ENCODE measurements at regions not wholly inside any gene's neighbourhood (a gene's known extent, or its start where the extent isn't known, plus 50 kb on each side); places are given as distances from the start of the nearest gene placed in this dataset.

DNA sequence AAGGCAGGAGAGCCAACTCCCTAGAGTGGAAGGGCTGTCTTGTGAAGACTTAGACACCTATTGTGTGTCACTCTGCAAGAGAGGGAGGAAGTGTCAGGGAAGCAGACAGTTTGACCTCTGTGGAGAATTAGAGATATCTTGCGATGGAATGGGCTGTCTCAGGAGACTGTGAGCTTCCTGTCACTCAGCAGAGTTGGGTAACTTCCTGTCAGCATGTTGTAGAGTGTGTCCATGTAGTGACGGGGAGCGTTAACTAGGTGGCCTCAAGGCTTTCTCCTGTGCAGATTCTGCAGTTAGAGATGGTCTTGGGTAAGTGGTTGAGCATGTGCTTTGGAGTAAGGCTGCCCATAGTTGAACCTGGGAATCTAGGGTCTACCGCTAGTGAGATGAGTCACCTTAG is 136.5 kb downstream of the KIF4B start:
- Histone ChIP-seq H2BK120ac (ENCODE audit: low read depth, low read length) (no peak overlapping the region), H3K23ac (ENCODE audit: low read depth, low read length) (no peak overlapping the region), H3K9ac (ENCODE audit: low read depth, low read length) (no peak overlapping the region), H2BK15ac (ENCODE audit: low read depth, low read length) (no peak overlapping the region), H4K5ac (ENCODE audit: low read depth, low read length) (no peak overlapping the region), H3K14ac (replicated peaks; ENCODE audit: low read depth, low read length) (no peak overlapping the region), H3K79me1 (ENCODE audit: low read depth in 1 of 2, low read length in 2 of 2) (no peaks in the 10 kb centered on the region), H3K9me3 (ENCODE audit: control insufficient read depth, insufficient read depth, low read length) (no peaks in the 10 kb centered on the region), H3K27ac (ENCODE audit: insufficient read depth, low read length) (no peak overlapping the region), H4K8ac (ENCODE audit: low read depth in 2 of 2, low read length in 2 of 2) (no peak overlapping the region), H3K18ac (ENCODE audit: low read depth, low read length) (no peak overlapping the region), H4K20me1 (ENCODE audit: insufficient read depth, low read length) (no peaks in the 10 kb centered on the region), H3K4me3 (ENCODE audit: insufficient read depth, low read depth, low read length) (no peak overlapping the region), H3K4ac (ENCODE audit: low read depth, low read length) (no peak overlapping the region), H2BK5ac (ENCODE audit: low read depth, low read length, poor library complexity, severe bottlenecking) (no peak overlapping the region), H2AK5ac (ENCODE audit: low read depth, low read length) (no peak overlapping the region), H2BK20ac (ENCODE audit: low read depth, low read length) (no peak overlapping the region), H3K27me3 (ENCODE audit: control insufficient read depth, insufficient read depth, low read length) (no peaks in the 10 kb centered on the region), H3K36me3 (ENCODE audit: control insufficient read depth, insufficient read depth, low read length) (no peaks in the 10 kb centered on the region), H4K91ac (ENCODE audit: insufficient read depth, low read depth, low read length) (no peak overlapping the region), H3K4me1 (ENCODE audit: control insufficient read depth, insufficient read depth, low read length) (no peaks in the 10 kb centered on the region), H3K9me1 (ENCODE audit: insufficient read depth, low read length) (no peaks in the 10 kb centered on the region), H2AFZ (replicated peaks; ENCODE audit: low read length, poor library complexity) (no peak overlapping the region), H3K4me2 (ENCODE audit: low read depth, low read length) (no peak overlapping the region), H3K56ac (ENCODE audit: extremely low read depth, insufficient read depth, low read length) (no peak overlapping the region), H2AK9ac (replicated peaks; ENCODE audit: low read depth, low read length, poor library complexity) (no peak overlapping the region)
- dilution Hi-C loops (cut with HindIII; ENCODE audit: low sequenced_read_pairs, unreplicated experiment) (no loop called here), intact Hi-C loops (cut with micrococcal nuclease) (no loop called here), in situ Hi-C loops (cut with MboI; ENCODE audit: low sequenced_read_pairs) (no loop called here)
- no peak for TF ChIP-seq NFE2L2 (IDR thresholded peaks at IDR 0.05; ENCODE audit: low read depth, low read length)
- TF ChIP-seq MXI1 (IDR thresholded peaks at IDR 0.05; ENCODE audit: borderline replicate concordance, low read depth, low read length) = no peak
- TF ChIP-seq, protein P1, sequence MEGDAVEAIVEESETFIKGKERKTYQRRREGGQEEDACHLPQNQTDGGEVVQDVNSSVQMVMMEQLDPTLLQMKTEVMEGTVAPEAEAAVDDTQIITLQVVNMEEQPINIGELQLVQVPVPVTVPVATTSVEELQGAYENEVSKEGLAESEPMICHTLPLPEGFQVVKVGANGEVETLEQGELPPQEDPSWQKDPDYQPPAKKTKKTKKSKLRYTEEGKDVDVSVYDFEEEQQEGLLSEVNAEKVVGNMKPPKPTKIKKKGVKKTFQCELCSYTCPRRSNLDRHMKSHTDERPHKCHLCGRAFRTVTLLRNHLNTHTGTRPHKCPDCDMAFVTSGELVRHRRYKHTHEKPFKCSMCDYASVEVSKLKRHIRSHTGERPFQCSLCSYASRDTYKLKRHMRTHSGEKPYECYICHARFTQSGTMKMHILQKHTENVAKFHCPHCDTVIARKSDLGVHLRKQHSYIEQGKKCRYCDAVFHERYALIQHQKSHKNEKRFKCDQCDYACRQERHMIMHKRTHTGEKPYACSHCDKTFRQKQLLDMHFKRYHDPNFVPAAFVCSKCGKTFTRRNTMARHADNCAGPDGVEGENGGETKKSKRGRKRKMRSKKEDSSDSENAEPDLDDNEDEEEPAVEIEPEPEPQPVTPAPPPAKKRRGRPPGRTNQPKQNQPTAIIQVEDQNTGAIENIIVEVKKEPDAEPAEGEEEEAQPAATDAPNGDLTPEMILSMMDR (conservative IDR thresholded peaks at IDR 0.05; ENCODE audit: low read depth, low read length) = no peak
- TF ChIP-seq, protein P2, sequence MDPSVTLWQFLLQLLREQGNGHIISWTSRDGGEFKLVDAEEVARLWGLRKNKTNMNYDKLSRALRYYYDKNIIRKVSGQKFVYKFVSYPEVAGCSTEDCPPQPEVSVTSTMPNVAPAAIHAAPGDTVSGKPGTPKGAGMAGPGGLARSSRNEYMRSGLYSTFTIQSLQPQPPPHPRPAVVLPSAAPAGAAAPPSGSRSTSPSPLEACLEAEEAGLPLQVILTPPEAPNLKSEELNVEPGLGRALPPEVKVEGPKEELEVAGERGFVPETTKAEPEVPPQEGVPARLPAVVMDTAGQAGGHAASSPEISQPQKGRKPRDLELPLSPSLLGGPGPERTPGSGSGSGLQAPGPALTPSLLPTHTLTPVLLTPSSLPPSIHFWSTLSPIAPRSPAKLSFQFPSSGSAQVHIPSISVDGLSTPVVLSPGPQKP (IDR thresholded peaks at IDR 0.05; ENCODE audit: borderline replicate concordance, low read depth, low read length) = no peak
- no peak for TF ChIP-seq BHLHE40 (IDR thresholded peaks at IDR 0.05; ENCODE audit: low read depth, low read length)
- no peak for TF ChIP-seq POLR2A (IDR thresholded peaks at IDR 0.05; ENCODE audit: low read depth, low read length)
- TF ChIP-seq CEBPB (IDR thresholded peaks at IDR 0.05; ENCODE audit: low read depth, low read length) = no peak
- TF ChIP-seq CHD1 (IDR thresholded peaks at IDR 0.05; ENCODE audit: low read depth, low read length) = no peak
- TF ChIP-seq RFX5 (IDR thresholded peaks at IDR 0.05; ENCODE audit: low read depth, low read length) = no peak
- no peak for TF ChIP-seq RAD21 (IDR thresholded peaks at IDR 0.05; ENCODE audit: low read length)
- TF ChIP-seq SMC3 (IDR thresholded peaks at IDR 0.05; ENCODE audit: low read depth, low read length) = no peak
- ATAC-seq (ENCODE audit: low read depth) (no peak), DNase-seq (no peak)
- POLR2A ChIA-PET (ENCODE audit: unreplicated experiment) = no interaction called here
- no CpG with 5 or more reads among the region's 4 CpGs for WGBS, 2 experiments (ENCODE audit: extremely low coverage in 2 of 2, insufficient read length in 1 of 2)
- CTCF ChIA-PET = no interaction called here
- no TSS peak for BruUV-seq (replicated peaks)
